Glomerular visceral epithelial cell (primary cell): ENCODE measurements at regions not wholly inside any gene's neighbourhood (a gene's known extent, or its start where the extent isn't known, plus 50 kb on each side); places are given as distances from the start of the nearest gene placed in this dataset.
"Not testable (repeated sequence)": the region's sequence is repeated elsewhere in the genome, so short reads cannot be mapped to it uniquely, and the experiment has no call there.

ENCODE experiments used
- DNase-seq: peaks from one replicate; pipeline ENCODE4 v3.0.0-alpha.2; 2016; ENCODE audit errors: extremely low spot score

GRCh38 chr2:111616651-111617218 is 267.3 kb downstream of the ANAPC1 start:
- no peak for DNase-seq

- peak; percentile 59 for DNase-seq
Observed at GRCh38 chr2:111617299-111618225, 266.4 kb downstream of the ANAPC1 start.

GRCh38 chr2:111618226-111618977 is 265.6 kb downstream of the ANAPC1 start:
- DNase-seq: peak; percentile 75

- no peak for DNase-seq
Observed at GRCh38 chr2:111618978-111619902, 264.8 kb downstream of the ANAPC1 start.

GRCh38 chr2:111620281-111620680 is 263.7 kb downstream of the ANAPC1 start:
- no peak for DNase-seq

- no peak for DNase-seq
Observed at GRCh38 chr2:111622859-111623258, 261.1 kb downstream of the ANAPC1 start.

- no peak for DNase-seq
Observed at GRCh38 chr2:111623380-111623779, 260.6 kb downstream of the ANAPC1 start.

- DNase-seq: no peak
Observed at GRCh38 chr2:111624411-111625156, 259.4 kb downstream of the ANAPC1 start.

- DNase-seq: not testable (repeated sequence)
Observed at GRCh38 chr2:111625157-111625537, 258.8 kb downstream of the ANAPC1 start.

- DNase-seq: no peak
Observed at GRCh38 chr2:111626037-111626864, 257.7 kb downstream of the ANAPC1 start.

- DNase-seq: no peak
Observed at GRCh38 chr2:111626865-111627163, 257.2 kb downstream of the ANAPC1 start.

GRCh38 chr2:111627256-111627655 is 256.7 kb downstream of the ANAPC1 start:
- no peak for DNase-seq

- DNase-seq: no peak
Observed at GRCh38 chr2:111628221-111628620, 255.8 kb downstream of the ANAPC1 start.

GRCh38 chr2:111629983-111630382 is 254.0 kb downstream of the ANAPC1 start:
- no peak for DNase-seq

GRCh38 chr2:111632661-111633060 is 251.3 kb downstream of the ANAPC1 start:
- no peak for DNase-seq

- DNase-seq: no peak
Observed at GRCh38 chr2:111633189-111633588, 250.8 kb downstream of the ANAPC1 start.

GRCh38 chr2:111633643-111634042 is 250.3 kb downstream of the ANAPC1 start:
- no peak for DNase-seq

GRCh38 chr2:111634050-111634794 is 249.8 kb downstream of the ANAPC1 start:
- no peak for DNase-seq

- DNase-seq: no peak
Observed at GRCh38 chr2:111634995-111635538, 248.9 kb downstream of the ANAPC1 start.
